GM12801 (cell line): ENCODE measurements at regions not wholly inside any gene's neighbourhood (a gene's known extent, or its start where the extent isn't known, plus 50 kb on each side); places are given as distances from the start of the nearest gene placed in this dataset.

Experiments
- TF ChIP-seq, protein P1 (sequence below): IDR thresholded peaks from one replicate; pipeline ENCODE4 v1.5.1; 2011; ENCODE audit warnings: control low read depth; ENCODE audit not compliant: insufficient read length; ENCODE audit errors: extremely low read depth

GRCh38 chr17:73773702-73774101 is 129.5 kb upstream of the SDK2 start:
- TF ChIP-seq, protein P1, sequence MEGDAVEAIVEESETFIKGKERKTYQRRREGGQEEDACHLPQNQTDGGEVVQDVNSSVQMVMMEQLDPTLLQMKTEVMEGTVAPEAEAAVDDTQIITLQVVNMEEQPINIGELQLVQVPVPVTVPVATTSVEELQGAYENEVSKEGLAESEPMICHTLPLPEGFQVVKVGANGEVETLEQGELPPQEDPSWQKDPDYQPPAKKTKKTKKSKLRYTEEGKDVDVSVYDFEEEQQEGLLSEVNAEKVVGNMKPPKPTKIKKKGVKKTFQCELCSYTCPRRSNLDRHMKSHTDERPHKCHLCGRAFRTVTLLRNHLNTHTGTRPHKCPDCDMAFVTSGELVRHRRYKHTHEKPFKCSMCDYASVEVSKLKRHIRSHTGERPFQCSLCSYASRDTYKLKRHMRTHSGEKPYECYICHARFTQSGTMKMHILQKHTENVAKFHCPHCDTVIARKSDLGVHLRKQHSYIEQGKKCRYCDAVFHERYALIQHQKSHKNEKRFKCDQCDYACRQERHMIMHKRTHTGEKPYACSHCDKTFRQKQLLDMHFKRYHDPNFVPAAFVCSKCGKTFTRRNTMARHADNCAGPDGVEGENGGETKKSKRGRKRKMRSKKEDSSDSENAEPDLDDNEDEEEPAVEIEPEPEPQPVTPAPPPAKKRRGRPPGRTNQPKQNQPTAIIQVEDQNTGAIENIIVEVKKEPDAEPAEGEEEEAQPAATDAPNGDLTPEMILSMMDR, result no peak

DNA sequence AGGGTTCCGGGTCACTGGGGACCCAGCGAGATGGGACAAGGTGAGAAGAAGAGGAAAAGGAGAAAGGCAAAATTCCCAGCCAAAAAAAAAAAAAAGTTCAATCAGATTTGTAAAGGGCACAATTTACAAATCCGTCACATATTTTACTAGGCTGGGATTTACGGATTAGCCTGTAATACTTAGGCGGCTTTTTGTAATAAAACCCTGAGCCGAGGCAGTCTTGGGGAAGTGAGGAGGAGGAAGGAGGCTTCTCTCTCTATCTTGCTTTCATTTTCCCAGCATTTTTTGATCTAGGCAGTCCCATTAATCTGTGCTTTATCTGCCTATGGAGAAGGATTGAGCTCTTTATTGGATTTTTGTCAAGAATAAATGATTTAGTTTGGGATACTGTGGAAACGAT is 130.6 kb upstream of the SDK2 start:
- TF ChIP-seq, protein P1, result no peak

DNA sequence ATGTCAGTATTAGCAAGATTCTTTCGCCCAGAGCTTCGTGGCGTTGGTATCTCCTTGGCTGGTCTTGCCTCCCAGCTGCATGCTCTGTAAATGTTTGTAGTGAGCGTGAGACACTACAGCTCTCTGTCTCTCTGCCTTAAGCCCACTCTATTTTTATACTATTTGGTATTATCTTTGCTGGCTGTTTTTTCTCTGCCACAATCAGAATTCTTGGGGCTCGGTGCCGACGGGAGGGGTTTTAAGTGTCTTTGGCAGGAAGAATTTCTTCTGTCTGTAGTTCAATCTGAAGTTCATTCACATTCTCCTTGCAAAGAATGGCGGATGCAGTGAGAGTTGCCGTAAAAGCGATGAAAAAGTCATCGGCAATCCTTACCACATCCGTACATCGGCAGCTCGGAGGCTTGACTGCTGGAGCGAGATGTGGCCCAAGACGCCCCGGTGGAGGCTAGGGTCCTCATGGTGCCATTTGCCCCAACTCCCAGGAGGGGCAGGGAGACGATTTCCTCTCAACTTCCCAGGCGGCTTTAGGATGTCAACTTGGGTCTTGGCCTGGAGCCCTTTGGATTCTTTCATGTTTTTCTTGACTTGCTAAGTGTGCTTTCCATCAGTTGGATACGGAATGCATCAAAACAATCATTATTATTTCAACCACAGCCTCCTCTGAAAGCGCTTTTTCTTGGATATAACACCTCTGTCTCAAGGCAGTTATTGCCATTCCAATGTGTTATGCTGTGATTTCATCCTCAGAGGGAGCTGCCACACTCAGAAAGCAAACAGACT is 132.3 kb upstream of the SDK2 start:
- TF ChIP-seq, protein P1, result no peak

DNA sequence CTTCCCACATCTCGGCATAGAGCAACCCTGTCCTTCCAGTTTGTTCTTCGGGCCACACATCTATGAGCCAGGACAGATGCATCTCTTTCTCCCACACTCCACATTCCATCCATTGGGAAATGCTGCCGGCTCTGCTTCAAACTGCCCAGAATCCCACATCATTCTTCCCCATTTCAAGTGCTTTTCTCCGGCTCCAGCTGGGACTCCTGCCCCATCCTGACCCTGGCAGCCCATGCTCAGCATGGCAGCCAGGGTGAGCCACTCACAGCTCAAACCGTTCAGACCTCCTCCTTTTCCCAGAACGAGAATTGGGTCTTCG is 132.8 kb upstream of the SDK2 start:
- TF ChIP-seq, protein P1, result no peak

- TF ChIP-seq, protein P1, result no peak
Measured at GRCh38 chr17:73782231-73782630, 138.0 kb upstream of the SDK2 start.

GRCh38 chr17:73782641-73783381 is 138.6 kb upstream of the SDK2 start:
- TF ChIP-seq, protein P1, result no peak

DNA sequence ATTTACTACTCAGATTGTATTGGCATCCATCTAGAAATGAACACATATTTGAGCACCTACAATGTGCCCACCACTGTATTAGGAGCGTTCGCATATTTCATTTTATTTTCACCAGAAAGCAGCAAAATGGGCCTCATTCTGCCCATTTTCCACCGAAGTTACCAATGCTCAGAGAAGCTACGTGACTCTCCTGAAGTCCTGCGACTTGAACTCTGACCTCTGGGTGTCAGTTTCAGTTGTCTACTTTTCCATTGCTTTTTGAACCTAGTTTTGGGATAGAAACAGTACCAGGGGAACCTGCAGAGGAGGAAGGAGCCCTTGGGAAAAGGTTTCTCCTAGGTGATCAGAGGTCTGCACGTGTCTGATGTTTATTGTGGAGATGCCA is 139.1 kb upstream of the SDK2 start:
- TF ChIP-seq, protein P1, result no peak
